Ishikawa (cell line): ENCODE measurements at regions not wholly inside any gene's neighbourhood (a gene's known extent, or its start where the extent isn't known, plus 50 kb on each side); places are given as distances from the start of the nearest gene placed in this dataset.

Experiments used
- CEBPB ChIP-seq: IDR thresholded peaks from 2 replicates; pipeline ENCODE4 v1.6.1; 2012
- CREB1 ChIP-seq: IDR thresholded peaks from 2 replicates; pipeline ENCODE4 v1.6.1; 2012; ENCODE audit warnings: low read depth
- EGR1 ChIP-seq: IDR thresholded peaks from 2 replicates; pipeline ENCODE4 v1.6.1; 2012
- EP300 ChIP-seq: IDR thresholded peaks from 2 replicates; pipeline ENCODE4 v1.6.1; 2012; ENCODE audit warnings: borderline replicate concordance
- FOXM1 ChIP-seq: IDR thresholded peaks from 2 replicates; pipeline ENCODE4 v1.6.1; 2012; ENCODE audit warnings: low read depth, borderline replicate concordance
- MAX ChIP-seq: IDR thresholded peaks from 2 replicates; pipeline ENCODE4 v1.6.1; 2012
- NFIC ChIP-seq: IDR thresholded peaks from 2 replicates; pipeline ENCODE4 v1.6.1; 2012
- RAD21 ChIP-seq: IDR thresholded peaks from 2 replicates; pipeline ENCODE4 v1.6.1; 2012; ENCODE audit warnings: low read depth
- REST ChIP-seq: IDR thresholded peaks from 2 replicates; pipeline ENCODE4 v1.6.1; 2012; ENCODE audit warnings: low read depth, mild to moderate bottlenecking
- TAF1 ChIP-seq: IDR thresholded peaks from 2 replicates; pipeline ENCODE4 v1.6.1; 2012; ENCODE audit warnings: low read depth, mild to moderate bottlenecking
- TCF12 ChIP-seq: IDR thresholded peaks from 2 replicates; pipeline ENCODE4 v1.6.1; 2012; ENCODE audit warnings: low read depth
- TEAD4 ChIP-seq: IDR thresholded peaks from 2 replicates; pipeline ENCODE4 v1.6.1; 2012
- USF1 ChIP-seq: IDR thresholded peaks from 2 replicates; pipeline ENCODE4 v1.6.1; 2012
- YY1 ChIP-seq: IDR thresholded peaks from 2 replicates; pipeline ENCODE4 v1.6.1; 2012; ENCODE audit warnings: low read depth
- ZBTB7A ChIP-seq: IDR thresholded peaks from 2 replicates; pipeline ENCODE4 v1.6.1; 2012; ENCODE audit warnings: low read depth

- TF ChIP-seq NFIC (peak; percentile 47), CEBPB (no peak)
Measured at GRCh38 chr6:131419702-131420101, 153.3 kb upstream of the ARG1 start.

- TF ChIP-seq CEBPB (no peak), MAX (no peak), YY1 (no peak), REST (no peak), TEAD4 (no peak)
Measured at GRCh38 chr6:131424016-131424415, 149.0 kb upstream of the ARG1 start.

- TF ChIP-seq EP300 (no peak), TCF12 (no peak), EGR1 (no peak), TEAD4 (no peak), TAF1 (no peak), RAD21 (no peak), CEBPB (no peak), FOXM1 (no peak)
Measured at GRCh38 chr6:131424475-131424874, 148.6 kb upstream of the ARG1 start.

GRCh38 chr6:131427434-131428058 is 145.5 kb upstream of the ARG1 start:
- no peak for TF ChIP-seq NFIC

GRCh38 chr6:131430531-131430930 is 142.5 kb upstream of the ARG1 start:
- no peak for TF ChIP-seq MAX
- no peak for TF ChIP-seq EGR1
- TF ChIP-seq EP300 = no peak
- TF ChIP-seq NFIC = no peak
- TF ChIP-seq CEBPB = no peak
- TF ChIP-seq CREB1 = no peak
- no peak for TF ChIP-seq TEAD4
- no peak for TF ChIP-seq REST
- no peak for TF ChIP-seq RAD21
- TF ChIP-seq USF1 = no peak
- TF ChIP-seq ZBTB7A = no peak
- no peak for TF ChIP-seq FOXM1
- no peak for TF ChIP-seq TCF12
- no peak for TF ChIP-seq TAF1
- TF ChIP-seq YY1 = no peak

GRCh38 chr6:131431718-131432117 is 141.3 kb upstream of the ARG1 start:
- TF ChIP-seq CREB1 = no peak
- no peak for TF ChIP-seq TAF1
- TF ChIP-seq USF1 = no peak
- no peak for TF ChIP-seq CEBPB
- TF ChIP-seq EP300 = no peak
- no peak for TF ChIP-seq ZBTB7A
- no peak for TF ChIP-seq MAX
- no peak for TF ChIP-seq NFIC
- TF ChIP-seq EGR1 = no peak
- no peak for TF ChIP-seq YY1
- no peak for TF ChIP-seq FOXM1
- no peak for TF ChIP-seq TEAD4
- TF ChIP-seq RAD21 = no peak
- TF ChIP-seq TCF12 = no peak
- no peak for TF ChIP-seq REST
